ENCODE measurements at regions not wholly inside any gene's neighbourhood (a gene's known extent, or its start where the extent isn't known, plus 50 kb on each side); places are given as distances from the start of the nearest gene placed in this dataset.

DNA sequence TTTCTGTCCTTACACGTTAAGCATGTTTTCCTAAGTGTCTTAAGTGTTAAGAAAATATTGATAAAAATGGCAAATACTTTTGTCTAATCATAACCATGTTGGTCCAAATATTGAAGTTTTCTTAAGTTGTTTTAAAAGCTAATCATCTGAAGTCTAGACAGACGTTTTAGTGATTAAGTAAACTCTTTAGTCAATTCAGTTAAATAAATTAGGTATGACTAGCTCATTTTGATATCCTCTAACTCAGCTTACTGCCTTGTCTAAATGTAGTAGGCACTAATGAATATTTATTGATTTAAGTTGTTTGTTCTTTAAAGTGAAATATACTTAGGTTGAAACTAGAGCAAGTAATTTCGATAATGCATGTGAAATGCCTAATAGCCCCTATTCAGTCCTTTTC, 471.8 kb upstream of the CHST9 start:
- Mint-ChIP-seq H3K4me3 (no peak overlapping the region), H3K9me3 (no peaks in the 10 kb centered on the region), H3K27ac (no peak overlapping the region), H3K27me3 (ENCODE audit: low read depth) (no peaks in the 10 kb centered on the region), H3K4me1 (peaks cover 4% of the 10 kb centered on the region), H3K36me3 (no peaks in the 10 kb centered on the region)
- DNase-seq (ENCODE audit: low spot score in 2 of 2, unreplicated experiment in 2 of 2), result no peak
- TF ChIP-seq, protein P1, sequence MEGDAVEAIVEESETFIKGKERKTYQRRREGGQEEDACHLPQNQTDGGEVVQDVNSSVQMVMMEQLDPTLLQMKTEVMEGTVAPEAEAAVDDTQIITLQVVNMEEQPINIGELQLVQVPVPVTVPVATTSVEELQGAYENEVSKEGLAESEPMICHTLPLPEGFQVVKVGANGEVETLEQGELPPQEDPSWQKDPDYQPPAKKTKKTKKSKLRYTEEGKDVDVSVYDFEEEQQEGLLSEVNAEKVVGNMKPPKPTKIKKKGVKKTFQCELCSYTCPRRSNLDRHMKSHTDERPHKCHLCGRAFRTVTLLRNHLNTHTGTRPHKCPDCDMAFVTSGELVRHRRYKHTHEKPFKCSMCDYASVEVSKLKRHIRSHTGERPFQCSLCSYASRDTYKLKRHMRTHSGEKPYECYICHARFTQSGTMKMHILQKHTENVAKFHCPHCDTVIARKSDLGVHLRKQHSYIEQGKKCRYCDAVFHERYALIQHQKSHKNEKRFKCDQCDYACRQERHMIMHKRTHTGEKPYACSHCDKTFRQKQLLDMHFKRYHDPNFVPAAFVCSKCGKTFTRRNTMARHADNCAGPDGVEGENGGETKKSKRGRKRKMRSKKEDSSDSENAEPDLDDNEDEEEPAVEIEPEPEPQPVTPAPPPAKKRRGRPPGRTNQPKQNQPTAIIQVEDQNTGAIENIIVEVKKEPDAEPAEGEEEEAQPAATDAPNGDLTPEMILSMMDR (IDR thresholded peaks at IDR 0.05; ENCODE audit: unreplicated experiment), result no peak

DNA sequence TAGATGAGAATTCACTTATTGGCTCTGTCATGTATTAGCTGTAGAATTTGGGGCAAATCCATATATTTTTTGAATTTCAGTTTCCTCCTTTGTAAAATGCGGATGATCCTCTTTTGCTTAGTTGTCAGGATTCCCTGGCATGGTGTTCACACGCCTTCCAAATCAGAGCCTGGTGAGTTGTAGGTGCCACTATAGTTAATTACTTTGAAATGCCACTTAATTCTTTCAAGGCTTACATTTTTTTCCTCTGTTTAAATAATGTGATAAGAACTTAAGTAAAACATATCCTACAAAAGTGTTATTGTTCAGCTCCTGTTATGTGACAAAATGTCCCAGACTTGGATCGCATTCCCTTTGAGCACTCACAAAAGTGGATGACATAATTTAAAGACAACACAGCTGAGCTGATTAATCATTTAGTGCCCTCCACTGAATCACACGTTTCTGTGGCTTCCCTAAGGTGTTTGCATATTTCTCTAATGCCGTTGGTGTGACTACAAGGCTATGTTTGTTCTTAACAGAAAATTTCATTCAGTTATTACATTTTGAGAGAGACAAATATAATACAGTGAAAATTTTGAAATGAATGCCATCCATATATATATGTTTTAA, 471.2 kb upstream of the CHST9 start:
- H3K9me3 Mint-ChIP-seq, result no peaks in the 10 kb centered on the region
- H3K27ac Mint-ChIP-seq, result no peak overlapping the region
- TF ChIP-seq, protein P1 (IDR thresholded peaks at IDR 0.05; ENCODE audit: unreplicated experiment), result no peak
- no peaks in the 10 kb centered on the region for H3K27me3 Mint-ChIP-seq (ENCODE audit: low read depth)
- H3K36me3 Mint-ChIP-seq, result no peaks in the 10 kb centered on the region
- no peak overlapping the region for H3K4me3 Mint-ChIP-seq
- no peak for DNase-seq (ENCODE audit: low spot score in 2 of 2, unreplicated experiment in 2 of 2)
- H3K4me1 Mint-ChIP-seq, result peaks cover 4% of the 10 kb centered on the region

DNA sequence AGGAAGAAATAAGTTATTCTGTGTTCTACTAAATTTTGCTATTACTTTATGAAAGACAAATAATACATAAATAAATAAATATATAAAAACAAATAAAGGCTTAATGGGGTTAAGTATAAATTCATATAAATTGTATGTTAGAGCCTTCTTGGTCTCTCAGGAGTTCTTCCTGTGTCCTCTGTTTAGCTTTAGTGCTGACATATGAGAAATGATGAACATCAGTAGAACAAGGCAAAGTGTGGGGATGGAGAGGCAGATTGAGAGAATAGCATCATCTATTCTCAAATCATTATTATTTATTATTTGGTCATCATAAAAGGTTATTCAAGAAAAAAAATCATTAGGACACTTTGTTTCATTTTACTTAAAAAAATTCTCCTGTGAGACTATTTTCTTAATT, 468.1 kb upstream of the CHST9 start:
- Mint-ChIP-seq H3K36me3 (no peaks in the 10 kb centered on the region), H3K27ac (no peak overlapping the region), H3K9me3 (no peaks in the 10 kb centered on the region), H3K4me3 (no peak overlapping the region), H3K4me1 (peaks cover 4% of the 10 kb centered on the region), H3K27me3 (ENCODE audit: low read depth) (no peaks in the 10 kb centered on the region)
- TF ChIP-seq, protein P1 (IDR thresholded peaks at IDR 0.05; ENCODE audit: unreplicated experiment), result no peak
- DNase-seq (ENCODE audit: low spot score in 2 of 2, unreplicated experiment in 2 of 2), result no peak

DNA sequence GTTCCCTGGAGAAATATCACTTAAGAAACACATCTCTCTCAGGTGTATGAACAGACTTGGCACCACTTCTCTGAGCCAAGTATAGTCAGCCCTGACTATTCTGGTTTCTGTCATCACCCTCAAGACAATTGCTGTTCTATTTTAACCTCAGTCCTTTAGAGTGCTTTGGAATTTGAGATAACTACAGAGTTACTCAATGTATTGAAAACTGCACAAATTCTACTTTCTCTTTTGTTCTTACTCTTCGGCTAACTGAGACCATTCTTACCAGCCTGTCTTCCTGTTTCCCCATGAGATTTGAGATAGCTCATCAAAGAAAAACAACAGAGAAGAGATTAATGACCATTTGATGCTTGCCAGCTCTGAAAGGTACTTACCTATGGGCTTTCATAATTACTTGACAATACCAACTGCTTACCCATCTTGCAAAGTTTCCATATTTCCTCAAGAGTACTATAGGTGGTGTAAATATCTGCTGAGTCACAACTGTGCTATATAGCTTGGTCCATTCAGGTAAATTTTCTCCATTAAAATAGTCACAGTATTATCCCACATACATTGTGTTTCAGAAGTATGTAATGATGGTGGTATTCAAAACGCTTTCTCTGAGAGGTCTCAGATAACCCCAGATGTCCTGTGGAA, 467.5 kb upstream of the CHST9 start:
- Mint-ChIP-seq H3K36me3 (no peaks in the 10 kb centered on the region), H3K27me3 (ENCODE audit: low read depth) (no peaks in the 10 kb centered on the region), H3K27ac (no peak overlapping the region), H3K4me1 (peaks cover 4% of the 10 kb centered on the region), H3K9me3 (no peaks in the 10 kb centered on the region), H3K4me3 (no peak overlapping the region)
- TF ChIP-seq, protein P1 (IDR thresholded peaks at IDR 0.05; ENCODE audit: unreplicated experiment), result no peak
- DNase-seq (ENCODE audit: low spot score in 2 of 2, unreplicated experiment in 2 of 2), result no peak

DNA sequence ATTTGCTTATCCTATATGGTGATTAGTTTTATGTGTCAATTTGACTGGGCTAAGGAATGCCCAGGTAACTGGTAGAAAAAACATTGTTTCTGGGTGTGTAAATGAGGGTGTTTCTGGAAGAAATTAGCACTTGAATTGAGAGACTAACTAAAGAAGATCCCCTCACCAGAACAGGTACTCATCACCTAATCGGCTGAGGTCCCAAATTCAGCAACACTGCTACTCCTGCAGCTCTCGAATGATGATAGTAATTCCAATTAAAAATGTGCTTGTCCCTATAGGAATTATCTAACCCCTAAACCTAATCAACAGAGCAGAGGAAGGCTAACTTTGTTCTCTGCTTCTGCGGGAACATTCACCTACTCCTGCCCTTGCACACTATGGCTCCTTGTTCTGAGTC, 464.5 kb upstream of the CHST9 start:
- TF ChIP-seq, protein P1 (IDR thresholded peaks at IDR 0.05; ENCODE audit: unreplicated experiment), result no peak
- Mint-ChIP-seq H3K27ac (no peak overlapping the region), H3K9me3 (no peaks in the 10 kb centered on the region), H3K4me1 (peaks cover 4% of the 10 kb centered on the region), H3K4me3 (no peak overlapping the region), H3K36me3 (no peaks in the 10 kb centered on the region), H3K27me3 (ENCODE audit: low read depth) (no peaks in the 10 kb centered on the region)
- no peak for DNase-seq (ENCODE audit: low spot score in 2 of 2, unreplicated experiment in 2 of 2)

Data from mesothelial cell of epicardium (in vitro differentiated cells).